ENCODE measurements at regions not wholly inside any gene's neighbourhood (a gene's known extent, or its start where the extent isn't known, plus 50 kb on each side); places are given as distances from the start of the nearest gene placed in this dataset.

DNA sequence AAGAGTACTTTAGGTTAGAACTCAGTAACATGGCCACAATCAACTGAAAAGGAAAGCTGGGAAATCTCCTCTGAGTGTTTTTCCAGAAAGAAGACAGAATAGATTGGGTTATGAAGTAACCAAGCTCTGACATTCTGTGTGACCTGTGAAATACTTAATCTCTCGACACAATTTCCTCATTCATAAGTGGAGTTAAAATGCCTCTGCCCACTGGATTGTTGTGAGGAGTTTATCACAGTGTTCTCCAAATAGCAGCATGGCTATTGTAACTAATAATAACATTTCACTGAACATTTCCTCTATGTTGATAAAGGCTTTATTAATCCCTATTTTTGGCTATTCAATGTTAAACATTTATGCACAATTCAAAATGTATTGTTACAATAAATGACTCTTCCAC lies 311.0 kb downstream of the GABRB2 start:
- DNase-seq = no peak

DNA sequence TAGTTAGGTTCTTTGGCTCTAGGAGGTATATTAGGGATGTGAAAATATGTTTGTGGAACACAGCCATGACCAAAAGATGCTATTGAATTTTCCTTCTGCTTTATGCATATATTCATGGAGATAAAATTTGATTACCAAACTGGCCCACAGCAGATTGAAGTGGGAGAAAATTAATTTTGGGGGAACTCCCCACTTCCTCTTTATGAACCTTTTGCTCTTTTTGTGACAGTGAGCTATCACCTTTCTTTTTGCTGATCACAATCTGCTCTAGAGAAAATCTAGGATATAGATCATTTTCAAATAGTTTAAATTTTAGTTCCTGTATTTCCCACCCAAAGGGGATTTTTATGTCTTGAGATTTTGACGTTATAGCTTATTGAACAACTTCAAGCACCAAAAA lies 313.0 kb downstream of the GABRB2 start:
- DNase-seq = no peak

DNA sequence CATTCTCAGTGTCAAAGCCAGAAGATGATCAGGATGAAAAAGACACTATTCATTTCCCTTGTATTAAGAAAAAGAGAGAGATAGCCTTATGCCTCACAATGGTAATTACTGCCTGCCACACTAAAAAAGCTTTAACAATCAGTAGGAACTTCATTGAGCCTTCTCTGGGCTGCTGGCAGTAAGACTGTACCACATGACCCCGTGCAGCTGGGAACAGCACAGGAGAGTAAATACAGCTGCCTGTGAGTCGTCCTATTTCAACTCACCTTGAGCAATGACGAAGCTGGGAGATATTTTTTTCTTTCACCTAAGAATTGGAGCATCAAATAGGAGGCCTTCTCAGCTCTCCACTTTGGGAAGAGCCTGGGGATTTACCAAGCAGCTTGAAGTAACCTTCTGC lies 316.3 kb downstream of the GABRB2 start:
- DNase-seq = no peak

DNA sequence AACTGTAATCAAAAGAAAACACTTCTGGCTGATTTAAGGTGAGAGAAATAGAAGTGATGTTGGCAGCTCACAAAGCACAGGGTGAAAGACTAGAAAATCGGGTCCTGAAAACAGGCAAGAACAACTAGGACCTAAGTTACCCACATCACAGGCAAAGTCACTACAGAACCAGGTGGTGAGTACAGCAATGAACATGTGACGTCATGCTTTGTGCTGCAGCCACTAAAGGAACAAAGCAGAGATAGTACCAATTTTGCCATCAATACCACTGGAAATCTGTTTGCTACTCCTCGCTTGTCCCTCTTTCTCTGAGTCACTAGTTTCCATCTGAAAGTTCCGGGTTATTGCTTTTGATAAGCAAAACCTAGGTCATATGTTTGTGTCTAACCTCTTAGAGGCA lies 326.7 kb downstream of the GABRB2 start:
- no peak for DNase-seq

DNA sequence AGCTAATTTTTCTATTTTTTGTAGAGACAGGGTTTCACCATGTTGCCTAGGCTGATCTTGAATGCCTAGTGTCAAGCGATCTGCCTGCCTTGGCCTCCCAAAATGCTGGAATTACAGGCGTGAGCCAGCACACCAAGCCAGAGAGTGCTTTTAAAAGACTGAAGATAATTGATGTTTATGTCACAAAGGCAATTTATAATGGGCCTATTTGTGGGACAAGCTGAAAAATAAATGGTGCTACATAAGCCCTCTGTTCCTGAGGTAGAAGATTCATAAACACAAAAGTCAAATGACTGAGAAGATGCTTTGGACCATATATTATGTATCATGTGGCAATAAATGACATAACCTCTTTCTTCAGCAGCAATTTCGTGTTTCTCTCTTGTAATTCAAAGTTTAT lies 329.6 kb downstream of the GABRB2 start:
- DNase-seq = no peak

DNA sequence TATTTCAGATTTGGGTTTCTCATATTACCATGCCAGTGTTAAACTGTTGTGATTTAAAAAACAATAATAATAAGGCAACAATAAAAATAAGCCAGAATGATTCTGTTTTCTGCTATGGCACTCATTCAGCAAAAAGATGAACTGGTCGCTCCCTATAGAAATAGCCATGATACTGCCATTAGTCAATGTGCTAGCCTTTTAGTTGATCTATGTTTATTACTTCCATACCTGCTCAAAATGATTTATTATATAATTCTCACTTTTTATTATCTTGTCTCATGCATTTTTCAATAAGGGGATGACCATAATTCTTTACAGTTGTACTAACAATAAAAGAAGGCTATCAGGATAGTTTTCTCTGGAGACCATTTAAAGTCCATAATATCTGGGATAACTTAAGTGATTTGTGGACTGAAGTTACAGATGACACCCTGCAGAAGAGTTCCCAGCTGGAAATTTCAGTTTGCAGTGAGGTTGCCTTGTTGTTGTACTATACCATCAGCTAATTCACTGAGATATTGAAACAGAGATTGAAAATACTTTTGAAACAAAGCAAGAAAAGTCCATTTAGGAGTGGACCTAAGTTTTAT lies 334.3 kb downstream of the GABRB2 start:
- no peak for DNase-seq

DNA sequence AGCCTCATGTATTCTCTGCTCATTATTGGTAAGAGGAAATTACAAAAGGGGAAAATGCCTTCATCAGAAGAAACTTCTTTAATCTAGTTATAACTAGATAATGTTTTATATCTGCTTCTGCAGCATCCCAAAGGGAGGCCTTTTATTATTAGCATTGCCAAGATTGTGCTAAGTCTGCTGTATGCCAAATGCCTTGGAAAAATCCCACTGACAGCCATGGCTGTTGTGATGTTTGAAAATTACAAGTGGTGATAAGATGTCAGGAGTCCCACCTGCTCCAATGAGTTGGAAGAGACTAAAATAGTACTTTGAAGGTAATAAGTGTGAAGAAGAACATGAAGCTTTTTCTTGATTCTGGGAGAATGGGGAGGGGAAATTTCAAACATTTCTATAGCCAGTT lies 345.0 kb downstream of the GABRB2 start:
- no peak for DNase-seq

DNA sequence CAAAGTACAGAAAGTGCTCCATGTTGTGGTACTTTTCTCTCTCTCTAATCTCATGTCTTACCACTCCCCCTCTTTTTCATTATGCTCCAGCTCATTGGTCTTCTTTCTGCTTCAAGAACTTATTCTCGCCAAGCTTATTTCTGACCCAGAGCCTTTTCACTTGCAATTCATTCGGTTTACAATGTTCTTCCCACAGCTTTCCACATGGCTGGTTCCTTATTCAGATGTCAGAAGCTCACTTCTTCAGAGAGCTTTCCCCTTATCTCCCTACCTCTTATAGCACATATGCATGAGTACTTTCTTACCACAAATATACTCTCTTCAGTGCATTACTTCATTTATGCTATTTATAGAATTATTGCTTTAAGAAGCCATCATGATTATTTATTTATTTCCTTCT lies 338.8 kb upstream of the ATP10B start:
- DNase-seq = no peak

DNA sequence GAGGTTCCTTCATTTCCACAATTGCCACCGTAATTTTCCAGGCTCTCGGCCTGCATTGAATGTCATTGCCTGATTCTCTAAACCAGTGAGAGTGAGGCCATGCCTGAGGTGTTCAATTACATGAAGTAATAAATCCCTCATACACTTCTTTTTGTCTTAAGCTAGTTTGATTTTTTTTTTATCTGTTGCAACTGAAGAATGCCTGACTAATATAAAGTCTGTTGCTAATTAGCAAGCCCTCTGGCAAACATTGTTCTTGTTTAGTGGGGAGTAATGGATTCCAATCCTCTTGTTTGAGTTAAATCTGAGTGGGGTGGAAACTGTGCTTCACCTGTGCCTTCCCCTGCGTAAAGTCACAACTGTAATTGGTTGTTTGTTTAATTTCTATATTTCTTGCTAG lies 338.1 kb upstream of the ATP10B start:
- no peak for DNase-seq

DNA sequence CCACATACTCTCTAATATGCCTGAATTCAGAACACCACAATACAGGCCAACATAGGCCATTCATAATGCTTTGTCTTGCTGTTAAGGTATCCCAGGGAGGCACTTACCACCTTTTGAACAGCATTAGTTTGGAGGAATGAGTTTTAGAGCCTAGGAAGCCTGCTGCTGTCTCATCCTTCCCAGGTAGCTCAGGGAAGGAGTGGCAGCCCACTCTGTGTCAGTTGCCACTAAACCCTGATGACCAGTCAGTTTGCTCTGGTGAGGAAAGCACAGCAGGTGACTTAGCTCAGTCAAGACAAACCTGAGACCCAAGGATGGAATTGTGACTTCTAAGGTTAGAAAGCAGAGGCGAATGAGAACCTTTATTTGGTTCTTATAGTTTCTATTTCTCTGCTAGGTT lies 337.4 kb upstream of the ATP10B start:
- no peak for DNase-seq

DNA sequence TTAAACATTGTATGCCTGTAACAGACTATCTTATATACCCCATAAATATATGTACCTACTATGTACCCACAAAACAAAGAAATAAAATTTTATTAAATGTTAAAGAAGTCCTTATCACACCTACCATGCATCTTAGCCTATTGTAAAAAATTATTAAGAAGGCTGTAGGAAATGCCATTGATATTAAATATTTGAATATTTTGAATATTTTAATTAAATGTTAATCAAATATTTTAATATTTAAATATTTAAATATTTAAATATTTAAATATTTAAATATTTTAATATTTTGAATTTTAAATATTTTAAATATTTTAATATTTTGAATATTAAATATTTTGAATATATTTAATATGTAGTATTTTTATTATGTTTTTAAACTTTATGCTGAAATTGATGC lies 331.5 kb upstream of the ATP10B start:
- DNase-seq = no peak

DNA sequence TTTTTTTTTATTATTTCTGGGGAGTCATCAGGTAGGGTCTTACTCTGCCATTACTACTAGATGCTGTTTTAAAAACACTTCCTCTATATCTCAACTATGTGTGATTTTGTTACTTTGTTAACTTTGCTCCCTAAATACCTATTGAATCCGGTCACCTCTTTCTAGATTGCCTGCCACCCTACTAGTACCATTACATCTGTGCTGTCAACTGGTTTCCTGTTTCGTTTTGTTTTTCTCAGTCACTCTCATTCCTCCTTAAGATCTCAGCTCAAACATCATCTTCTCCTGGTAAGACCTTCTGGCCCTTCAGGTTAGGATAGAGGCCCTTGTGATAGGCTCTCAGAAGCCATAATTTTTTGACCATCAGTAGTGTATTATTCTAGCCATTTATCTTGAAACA lies 324.2 kb upstream of the ATP10B start:
- DNase-seq = no peak

DNA sequence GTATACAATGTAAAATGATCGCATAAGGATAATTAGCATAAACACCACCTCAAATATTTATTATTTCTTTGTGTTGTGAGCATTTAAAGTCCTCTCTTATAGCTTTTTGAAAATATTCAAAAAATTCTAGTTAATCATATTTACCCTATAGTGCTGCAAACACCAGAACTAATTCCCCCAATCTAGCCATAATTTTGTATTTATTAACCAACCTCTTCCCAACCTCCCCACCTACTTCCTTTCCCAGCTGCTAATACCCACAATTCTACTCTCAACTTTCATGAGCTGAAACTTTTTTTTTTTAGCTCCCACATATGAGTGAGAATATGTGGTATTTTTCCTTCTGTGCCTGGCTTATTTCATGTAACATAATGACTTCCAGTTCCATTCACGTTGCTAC lies 317.8 kb upstream of the ATP10B start:
- DNase-seq = no peak

DNA sequence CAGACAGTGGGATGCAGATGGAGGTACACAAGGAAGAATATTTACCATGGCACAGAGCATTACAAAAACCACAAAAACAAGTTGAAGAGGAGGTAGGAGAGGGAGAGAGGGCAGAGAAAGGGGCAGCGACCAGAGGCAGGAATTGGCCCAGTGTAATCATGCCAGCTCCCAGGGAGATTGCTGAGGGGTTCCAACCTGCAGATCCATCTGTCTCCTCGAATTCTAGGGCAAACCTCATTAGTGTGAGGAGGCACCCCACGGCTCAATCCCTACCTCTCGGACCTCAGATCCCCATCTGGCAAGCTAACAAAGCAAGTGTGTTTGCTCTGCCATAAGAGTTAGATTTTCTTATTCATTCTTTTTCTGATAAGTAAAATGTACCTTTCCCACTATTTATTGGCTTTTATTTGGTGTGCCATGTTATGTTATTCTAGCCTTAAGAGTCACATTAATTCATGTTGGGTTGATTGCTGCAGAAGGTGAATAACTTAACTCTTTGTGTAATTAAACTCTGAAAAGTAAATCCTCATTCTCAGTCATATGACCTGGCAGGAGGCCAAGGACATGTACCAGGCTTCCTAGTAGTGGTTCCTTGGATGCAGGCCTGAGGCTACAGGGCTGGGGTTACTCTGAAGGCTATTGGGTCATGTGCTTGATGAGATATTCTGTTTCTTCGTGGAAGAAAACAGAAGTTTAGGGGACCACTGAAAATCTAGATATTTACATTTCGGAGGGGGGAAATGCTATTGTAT lies 315.2 kb upstream of the ATP10B start:
- no peak for DNase-seq

DNA sequence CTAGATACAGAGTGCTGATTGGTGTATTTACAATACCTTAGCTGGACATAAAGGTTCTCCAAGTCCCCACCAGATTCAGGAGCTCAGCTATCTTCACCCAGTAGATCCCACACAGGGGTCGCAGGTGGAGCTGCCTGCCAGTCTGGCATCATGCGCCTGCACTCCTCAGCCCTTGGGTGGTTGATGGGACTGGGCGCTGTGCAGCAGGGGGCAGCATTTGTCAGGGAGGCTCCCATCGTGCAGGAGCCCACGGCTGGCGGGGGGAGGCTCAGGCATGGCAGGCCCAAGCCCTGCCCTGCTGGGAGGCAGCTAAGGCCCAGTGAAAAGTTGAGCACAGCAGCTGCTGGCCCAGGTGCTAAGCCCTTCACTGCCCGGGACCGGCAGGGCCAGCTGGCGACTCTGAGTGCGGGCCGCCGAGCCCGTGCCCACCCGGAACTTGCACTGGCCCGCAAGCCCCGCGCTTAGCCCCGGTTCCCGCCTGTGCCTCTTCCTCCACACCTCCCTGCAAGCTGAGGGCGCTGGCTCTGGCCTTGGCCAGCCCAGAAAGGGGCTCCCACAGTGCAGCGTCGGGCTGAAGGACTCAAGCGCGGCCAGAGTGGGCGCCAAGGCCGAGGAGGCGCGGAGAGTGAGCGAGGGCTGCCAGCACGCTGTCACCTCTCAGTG lies 314.1 kb upstream of the ATP10B start:
- DNase-seq = no peak

DNA sequence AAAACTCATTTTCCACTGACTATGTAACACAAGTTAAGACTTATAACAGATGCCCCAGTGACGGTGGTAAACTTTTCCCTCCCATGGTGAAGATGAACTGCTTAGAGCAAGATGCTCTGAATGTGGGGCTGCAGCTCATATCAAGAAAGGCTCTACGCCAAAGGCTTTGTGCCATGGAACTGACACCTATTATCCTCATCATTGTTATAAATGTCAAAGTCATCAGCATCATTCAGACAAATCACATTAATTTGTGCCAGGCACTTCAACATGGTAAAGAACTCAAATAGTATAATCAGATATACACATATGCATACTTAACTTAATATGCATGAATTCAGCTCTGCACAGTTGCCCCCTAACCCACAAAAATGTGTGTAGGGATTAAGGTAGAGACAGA lies 305.9 kb upstream of the ATP10B start:
- DNase-seq = no peak

DNA sequence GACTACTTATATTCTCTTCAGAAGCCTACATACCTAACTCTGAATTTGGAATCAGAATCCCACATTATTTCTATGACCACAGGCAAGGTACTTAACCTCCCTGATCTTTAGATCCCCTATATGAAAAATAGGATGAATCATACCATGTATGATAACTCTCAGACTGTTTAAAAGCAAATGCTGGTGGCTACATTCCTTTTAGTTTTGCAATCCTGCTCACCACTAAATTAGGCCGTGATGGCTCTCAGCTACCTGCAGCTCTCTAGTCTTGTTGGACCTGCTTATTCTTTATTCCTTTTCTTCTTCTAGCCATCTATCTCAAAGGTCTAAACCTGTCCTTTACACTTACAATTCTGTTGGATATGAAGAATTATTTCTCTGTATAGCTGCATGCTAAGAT lies 303.4 kb upstream of the ATP10B start:
- DNase-seq = no peak

DNA sequence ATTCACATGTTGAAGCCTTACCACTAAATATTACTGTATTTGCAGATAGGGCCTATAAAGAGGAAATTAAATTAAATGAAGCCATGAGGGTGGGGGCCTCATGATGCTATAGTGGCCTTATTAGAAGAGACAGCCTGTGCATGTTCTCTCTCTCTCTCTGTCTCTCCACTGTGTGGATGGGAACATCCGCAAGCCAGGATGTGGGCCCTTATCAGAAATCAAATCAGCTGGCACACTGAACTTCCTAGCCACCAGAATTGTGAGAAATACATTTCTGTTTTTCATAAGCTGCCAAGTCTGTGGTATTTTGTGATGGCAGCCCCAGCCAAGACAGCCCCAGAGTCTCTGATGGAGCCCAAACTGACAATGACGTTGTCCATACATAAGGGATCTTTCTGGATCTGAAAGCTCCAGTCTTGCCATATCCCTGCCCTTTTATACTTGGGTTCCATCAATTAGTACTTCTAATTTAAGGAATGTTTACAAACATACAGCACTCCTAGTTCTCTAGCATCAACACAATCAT lies 300.5 kb upstream of the ATP10B start:
- no peak for DNase-seq

DNA sequence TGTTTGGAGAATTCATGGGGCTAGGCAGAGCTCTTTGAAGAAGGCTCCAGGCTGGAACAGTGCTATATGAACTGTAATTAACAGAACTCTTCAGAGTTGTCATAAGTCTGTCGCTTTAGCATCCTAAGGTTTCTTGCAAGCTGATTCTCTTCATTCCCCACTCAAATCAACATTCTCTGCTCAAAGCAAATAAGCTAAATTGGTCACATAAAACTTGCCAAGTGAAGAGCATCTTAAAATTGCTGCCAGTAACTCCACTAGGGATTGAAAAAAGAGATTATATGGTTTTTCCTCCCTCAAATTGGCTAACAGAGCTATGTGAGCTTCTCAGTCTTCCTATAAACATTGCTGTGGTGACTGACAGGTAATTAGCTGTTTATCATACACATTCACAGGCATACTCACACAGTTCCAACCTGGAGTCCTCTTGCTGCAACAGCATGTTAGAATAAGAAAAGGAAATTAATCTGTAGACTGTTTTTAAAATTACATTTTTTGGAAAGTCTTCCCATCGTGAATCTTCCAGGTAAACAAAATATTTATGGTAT lies 298.5 kb upstream of the ATP10B start:
- DNase-seq = no peak

DNA sequence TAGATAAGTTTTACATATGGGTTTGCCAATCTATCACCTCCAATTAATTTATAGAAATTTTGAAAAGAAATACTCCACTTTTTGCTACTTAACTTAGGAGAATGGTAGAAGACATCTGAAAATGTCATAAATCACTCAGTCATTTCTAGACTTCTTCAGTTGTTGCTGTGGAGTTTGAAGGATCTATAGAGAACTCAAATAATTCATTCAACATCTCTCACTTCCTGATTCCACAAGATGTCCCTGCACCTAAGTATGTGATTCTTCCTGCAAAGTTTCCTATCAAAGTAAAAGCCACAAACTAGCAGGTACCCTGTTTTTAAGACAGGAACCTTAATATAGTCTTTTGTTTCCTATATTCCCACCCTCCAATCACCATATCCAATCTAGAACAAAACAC lies 297.1 kb upstream of the ATP10B start:
- DNase-seq = no peak

DNA sequence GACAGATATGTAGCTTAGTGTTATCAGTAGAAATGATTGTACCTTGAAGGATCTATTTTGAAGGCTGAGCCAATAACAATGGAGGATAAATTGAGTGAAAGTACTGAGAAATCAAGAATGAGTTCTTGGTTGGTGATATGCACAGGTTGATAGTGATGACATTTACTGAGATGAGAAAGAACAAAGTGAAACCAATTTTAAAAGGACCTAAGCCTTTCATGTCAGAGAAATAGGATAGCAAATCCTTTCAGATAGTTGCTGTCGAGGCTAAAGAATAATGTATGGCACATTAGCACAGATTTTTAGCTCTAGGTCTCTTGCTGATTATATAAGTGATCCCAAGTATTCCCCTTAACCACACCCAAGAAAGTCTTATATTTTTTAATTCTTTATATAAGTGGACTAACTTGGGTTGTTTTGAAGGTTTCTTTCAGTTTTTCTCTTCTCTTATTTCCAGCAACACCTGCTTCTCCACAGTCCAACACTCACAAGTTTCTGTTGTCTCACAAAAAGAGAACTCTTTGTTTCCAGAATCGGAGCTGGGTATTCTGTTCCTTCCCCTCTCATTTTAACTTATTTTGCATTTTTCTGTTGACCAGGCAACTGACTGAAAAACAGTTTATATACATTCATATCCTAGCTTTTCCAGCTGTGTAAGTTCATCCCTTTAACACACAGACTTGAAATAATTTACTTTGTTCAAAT lies 286.9 kb upstream of the ATP10B start:
- DNase-seq = no peak

DNA sequence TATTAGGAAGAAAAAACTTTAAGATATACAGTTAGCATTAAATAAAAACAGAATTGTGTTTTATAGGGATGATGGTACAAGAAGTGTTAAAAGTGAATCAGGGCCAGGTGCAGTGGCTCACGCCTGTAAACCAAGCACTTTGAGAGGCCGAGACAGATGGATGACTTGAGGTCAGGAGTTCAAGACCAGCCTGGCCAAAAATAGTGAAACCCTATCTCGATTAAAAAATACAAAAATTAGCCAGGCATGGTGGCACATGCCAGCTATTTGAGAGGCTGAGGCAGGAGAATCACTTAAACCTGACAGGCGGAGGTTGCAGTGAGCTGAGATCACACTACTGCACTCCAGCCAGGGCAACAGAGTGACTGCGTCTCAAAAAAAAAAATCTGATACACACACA lies 282.9 kb upstream of the ATP10B start:
- DNase-seq = no peak

DNA sequence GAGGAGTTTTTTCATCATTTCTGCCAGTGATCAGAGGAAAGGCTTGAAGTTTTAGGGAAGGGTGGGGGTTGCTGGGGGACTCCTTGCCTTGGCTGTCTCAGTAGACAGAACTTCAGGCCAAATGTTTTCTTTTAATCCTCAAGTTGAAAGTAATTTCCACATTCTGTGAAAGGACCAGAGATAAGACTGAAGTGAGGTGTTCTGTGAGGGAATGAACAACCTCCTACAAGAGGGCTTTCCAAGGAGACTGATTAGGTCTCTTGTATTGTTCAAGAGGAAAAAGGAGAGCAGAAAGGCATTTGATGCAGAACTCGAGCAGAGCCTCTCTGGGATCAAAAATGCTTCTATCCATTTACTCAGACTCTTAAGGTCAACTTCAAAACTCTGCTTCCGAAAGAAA lies 282.1 kb upstream of the ATP10B start:
- no peak for DNase-seq

Measured in activated CD4-positive, alpha-beta T cell treated with anti-CD3 and anti-CD28 coated beads, Interleukin-10, Interleukin-2, amounts not matched to agents 100 ng/mL and 50 ng/mL, durations not matched to agents 16 hours and 8 hours (primary cell).